Thymus (tissue), 11 donors: ENCODE measurements at regions not wholly inside any gene's neighbourhood (a gene's known extent, or its start where the extent isn't known, plus 50 kb on each side); places are given as distances from the start of the nearest gene placed in this dataset.
A peak's percentile ranks its signal among the peaks of the same experiment; 100 is the strongest.

Source experiments
- DNase-seq, 9 donors: peaks; one replicate each; pipeline ENCODE4 v3.0.0-alpha.2; 2013; ENCODE audit warnings: low spot score in 9 of 9, low read depth in 6 of 9, missing footprints in 1 of 9
- H3K27ac ChIP-seq, 2 donors: one replicate each; pipeline ENCODE4 v1.5.1; 2013; ENCODE audit warnings: control low read depth in 1 of 2, low read depth in 1 of 2, low read length in 1 of 2, mild to moderate bottlenecking in 1 of 2, moderate library complexity in 1 of 2
- H3K27me3 ChIP-seq, 2 donors: one replicate each; pipeline ENCODE4 v1.5.1; 2013; ENCODE audit warnings: low read length in 1 of 2; ENCODE audit not compliant: control insufficient read depth in 2 of 2, insufficient read depth in 1 of 2
- H3K36me3 ChIP-seq, 2 donors: one replicate each; pipeline ENCODE4 v1.5.1; 2013; ENCODE audit warnings: low read length in 1 of 2, mild to moderate bottlenecking in 1 of 2, moderate library complexity in 1 of 2; ENCODE audit not compliant: control insufficient read depth in 2 of 2, insufficient read depth in 2 of 2
- H3K4me1 ChIP-seq, 2 donors: one replicate each; pipeline ENCODE4 v1.5.1; 2013; ENCODE audit warnings: low read length in 2 of 2; ENCODE audit not compliant: control insufficient read depth in 2 of 2, insufficient read depth in 2 of 2
- H3K4me3 ChIP-seq, 2 donors: one replicate each; pipeline ENCODE4 v1.5.1; 2013; ENCODE audit warnings: low read length in 2 of 2, control low read depth in 1 of 2, mild to moderate bottlenecking in 1 of 2
- H3K9me3 ChIP-seq, 2 donors: one replicate each; pipeline ENCODE4 v1.5.1; 2013; ENCODE audit warnings: low read length in 1 of 2, mild to moderate bottlenecking in 1 of 2; ENCODE audit not compliant: control insufficient read depth in 2 of 2, insufficient read depth in 1 of 2
- WGBS: extraction: QIAGEN DNeasy Blood & Tissue Kit; methylation state at CpG from one replicate; pipeline ENCODE4 v1.1.7; 2013; 5-methylcytosine and 5-hydroxymethylcytosine counted together
- donor health status: healthy.

- no peaks in the 10 kb centered on the region for H3K36me3 ChIP-seq
- WGBS = 97% methylated on average over 2 of the region's 2 CpGs
- no peak for DNase-seq
Measured at GRCh38 chr1:55347041-55347440, 131.9 kb upstream of the USP24 start.

GRCh38 chr1:55346586-55346985, 131.4 kb upstream of the USP24 start:
- no peaks in the 10 kb centered on the region for H3K36me3 ChIP-seq
- H3K4me3 ChIP-seq = no peak overlapping the region
- no peaks in the 10 kb centered on the region for H3K27me3 ChIP-seq
- H3K9me3 ChIP-seq = no peaks in the 10 kb centered on the region
- no peak overlapping the region for H3K27ac ChIP-seq
- WGBS = 98% methylated on average over 1 of the region's 1 CpG
- H3K4me1 ChIP-seq = peaks cover 7 to 11% of the 10 kb centered on the region in 2 donors
- DNase-seq = no peak

More at GRCh38 chr1:55347041-55347440, 131.9 kb upstream of the USP24 start:
- H3K4me3 ChIP-seq = no peak overlapping the region
- peaks cover 7 to 12% of the 10 kb centered on the region in 2 donors for H3K4me1 ChIP-seq
- no peaks in the 10 kb centered on the region for H3K9me3 ChIP-seq
- no peak overlapping the region for H3K27ac ChIP-seq
- H3K27me3 ChIP-seq = no peaks in the 10 kb centered on the region

DNA sequence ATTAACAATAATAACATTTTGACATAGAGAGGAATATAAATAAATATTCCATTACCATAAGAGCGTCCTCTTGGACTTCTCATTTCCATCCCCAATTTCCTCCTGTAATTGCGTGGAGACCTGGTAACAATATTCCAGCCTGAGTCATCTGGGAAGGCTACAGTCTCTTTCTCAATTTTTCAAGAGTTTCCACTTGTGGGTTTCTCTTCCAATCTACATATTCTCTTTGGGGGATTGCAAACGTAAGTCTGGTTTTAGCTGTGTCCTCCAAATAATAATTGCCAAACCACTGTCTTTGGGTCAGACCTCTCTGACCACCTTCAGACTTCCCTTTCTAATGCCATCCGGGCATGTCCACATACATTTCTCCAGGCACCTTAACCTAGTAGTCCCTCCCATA, 124.5 kb upstream of the USP24 start:
- H3K9me3 ChIP-seq = peaks cover 2 to 5% of the 10 kb centered on the region in 2 donors
- no peak overlapping the region for H3K4me3 ChIP-seq
- peaks cover 0 to 5% of the 10 kb centered on the region in 2 donors for H3K4me1 ChIP-seq
- H3K27ac ChIP-seq = no peak overlapping the region
- H3K27me3 ChIP-seq = no peaks in the 10 kb centered on the region
- DNase-seq = no peak
- no peaks in the 10 kb centered on the region for H3K36me3 ChIP-seq
- WGBS = 87% methylated on average over 4 of the region's 4 CpGs

DNA sequence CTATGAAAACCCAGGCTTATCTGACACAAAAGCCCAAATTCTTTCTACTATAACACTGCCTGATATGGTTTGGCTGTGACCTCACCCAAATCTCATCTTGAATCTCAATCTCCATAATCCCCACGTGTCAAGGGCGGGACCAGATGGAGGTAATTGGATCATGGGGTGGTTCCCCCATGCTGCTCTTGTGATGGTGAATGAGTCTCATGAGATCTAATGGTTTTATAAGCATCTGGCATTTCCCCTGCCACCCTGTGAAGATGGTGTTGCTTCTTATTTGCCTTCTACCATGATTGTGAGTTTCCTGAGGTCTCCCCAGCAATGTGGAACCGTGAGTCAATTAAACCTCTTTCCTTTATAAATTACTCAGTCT, 123.3 kb upstream of the USP24 start:
- Histone ChIP-seq H3K9me3 (peaks cover 2 to 5% of the 10 kb centered on the region in 2 donors), H3K4me1 (peaks cover 10 to 17% of the 10 kb centered on the region in 2 donors), H3K36me3 (no peaks in the 10 kb centered on the region), H3K27me3 (no peaks in the 10 kb centered on the region), H3K4me3 (no peak overlapping the region), H3K27ac (no peak overlapping the region)
- 89% methylated on average over 3 of the region's 3 CpGs for WGBS
- no peak for DNase-seq

GRCh38 chr1:55337801-55338447, 122.8 kb upstream of the USP24 start:
- Histone ChIP-seq H3K27me3 (no peaks in the 10 kb centered on the region), H3K36me3 (no peaks in the 10 kb centered on the region), H3K4me3 (no peak overlapping the region), H3K27ac (no peak overlapping the region), H3K4me1 (peaks cover 10 to 22% of the 10 kb centered on the region in 2 donors), H3K9me3 (peaks cover 2 to 5% of the 10 kb centered on the region in 2 donors)
- 87% methylated on average over 5 of the region's 5 CpGs for WGBS
- DNase-seq = peak in 3 of 9 donors; percentile 39 to 59 (median 58)

DNA sequence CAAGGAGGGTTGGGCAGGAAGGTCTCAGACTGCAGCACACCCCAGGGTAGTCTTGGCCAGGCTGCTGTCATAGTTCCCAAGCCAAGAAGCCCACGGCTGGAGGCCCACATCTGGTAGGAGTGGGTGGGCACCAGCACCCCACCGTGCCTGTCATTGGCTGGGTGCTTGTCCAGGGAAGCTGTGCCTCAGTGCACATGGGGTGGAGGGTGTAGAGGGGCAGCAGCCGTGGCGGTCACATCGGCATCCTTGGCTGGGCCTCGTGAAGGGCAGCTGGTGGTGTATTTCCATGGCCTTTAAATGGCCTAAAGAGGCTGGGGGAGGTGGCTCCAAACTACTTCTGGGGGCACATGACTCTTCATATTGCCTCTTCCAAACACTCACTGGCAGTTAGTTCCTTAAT, 119.6 kb upstream of the USP24 start:
- Histone ChIP-seq H3K27ac (no peak overlapping the region), H3K9me3 (peaks cover under 1 to 2% of the 10 kb centered on the region in 2 donors), H3K4me1 (peaks cover 16 to 31% of the 10 kb centered on the region in 2 donors), H3K4me3 (no peak overlapping the region), H3K36me3 (no peaks in the 10 kb centered on the region), H3K27me3 (no peaks in the 10 kb centered on the region)
- DNase-seq = no peak
- WGBS = 98% methylated on average over 6 of the region's 6 CpGs

DNA sequence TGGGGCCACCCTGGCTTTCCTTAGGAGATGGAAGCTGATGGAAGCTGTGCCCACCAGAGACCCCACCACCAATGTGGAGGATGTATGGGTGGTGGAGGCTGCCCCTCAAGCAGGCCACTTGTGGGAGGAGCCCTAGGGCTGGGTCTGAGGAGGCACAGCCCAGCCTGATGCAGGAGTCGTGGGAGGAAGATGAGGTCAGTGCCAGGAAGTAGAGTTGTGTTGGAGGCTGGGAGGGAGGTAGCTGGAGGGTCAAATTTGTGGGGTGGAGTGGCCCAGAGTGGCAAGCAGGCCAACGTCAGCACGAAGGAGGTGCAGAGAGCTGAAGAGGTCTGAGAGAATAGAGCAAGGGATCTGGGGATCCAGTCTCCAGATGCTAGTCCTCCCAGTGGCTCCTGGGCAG, 119.0 kb upstream of the USP24 start:
- H3K27ac ChIP-seq = no peak overlapping the region
- H3K9me3 ChIP-seq = no peaks in the 10 kb centered on the region
- WGBS = 73% methylated on average over 3 of the region's 3 CpGs
- peaks cover 19 to 36% of the 10 kb centered on the region in 2 donors for H3K4me1 ChIP-seq
- H3K4me3 ChIP-seq = no peak overlapping the region
- DNase-seq = no peak
- H3K36me3 ChIP-seq = no peaks in the 10 kb centered on the region
- no peaks in the 10 kb centered on the region for H3K27me3 ChIP-seq

DNA sequence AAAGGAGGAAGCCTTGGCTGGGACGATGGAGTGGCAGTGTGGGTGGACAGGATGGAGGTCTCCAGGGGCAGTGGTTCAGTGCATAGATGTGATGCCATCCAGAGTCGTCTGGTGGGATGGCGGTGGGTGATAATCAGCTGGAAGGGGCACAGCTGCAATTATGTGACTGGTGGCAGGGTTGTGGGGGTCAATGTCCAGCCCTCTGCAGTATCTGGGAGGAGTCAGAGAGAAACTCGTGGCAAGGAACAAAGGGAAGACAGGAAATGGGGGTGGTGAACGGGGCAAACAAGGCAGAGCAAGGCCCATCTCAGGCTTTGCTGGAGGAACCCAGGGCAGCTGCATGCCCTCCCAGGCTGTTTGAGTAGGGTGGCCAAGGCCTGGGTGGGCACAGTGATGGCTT, 118.3 kb upstream of the USP24 start:
- Histone ChIP-seq H3K36me3 (no peaks in the 10 kb centered on the region), H3K27ac (no peak overlapping the region), H3K4me1 (peaks cover 19 to 43% of the 10 kb centered on the region in 2 donors), H3K27me3 (no peaks in the 10 kb centered on the region), H3K4me3 (no peak overlapping the region), H3K9me3 (no peaks in the 10 kb centered on the region)
- 72% methylated on average over 5 of the region's 5 CpGs for WGBS
- DNase-seq = no peak

DNA sequence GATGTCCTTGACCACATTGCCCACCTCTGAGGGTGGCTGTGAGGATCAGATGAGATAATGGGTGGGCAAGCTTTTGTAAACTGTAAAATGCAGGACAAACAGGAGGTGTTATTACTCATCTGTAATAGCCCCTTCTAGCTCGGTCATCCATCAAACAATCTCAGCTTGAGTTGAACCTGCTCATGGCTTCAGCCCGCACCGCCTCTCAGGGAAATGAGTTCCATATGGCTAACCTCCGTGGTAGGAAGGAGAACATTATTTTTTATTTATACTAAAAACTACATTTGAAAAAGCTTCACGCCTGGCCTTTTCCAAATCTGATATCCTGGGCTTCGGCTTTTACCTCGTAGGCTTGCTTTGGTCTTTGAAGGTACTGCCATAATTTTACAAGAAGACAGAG, 116.2 kb upstream of the USP24 start:
- Histone ChIP-seq H3K36me3 (no peaks in the 10 kb centered on the region), H3K4me3 (no peak overlapping the region), H3K4me1 (peaks cover 29 to 59% of the 10 kb centered on the region in 2 donors), H3K9me3 (no peaks in the 10 kb centered on the region), H3K27me3 (no peaks in the 10 kb centered on the region), H3K27ac (no peak overlapping the region)
- 96% methylated on average over 7 of the region's 7 CpGs for WGBS
- DNase-seq = no peak
